GM23248 (cell line): ENCODE measurements at regions not wholly inside any gene's neighbourhood (a gene's known extent, or its start where the extent isn't known, plus 50 kb on each side); places are given as distances from the start of the nearest gene placed in this dataset.

Source experiments
- EZH2 ChIP-seq: fragments of 200-600 bp; sonication (generic); IDR thresholded peaks from 2 replicates; pipeline ENCODE4 v1.6.1; 2018; ENCODE audit warnings: antibody characterized with exemption, mild to moderate bottlenecking; ENCODE audit not compliant: insufficient read depth, poor library complexity, severe bottlenecking
- EZH2phosphoT487 ChIP-seq: fragments of 200-600 bp; sonication (generic); IDR thresholded peaks from 2 replicates; pipeline ENCODE4 v1.6.1; 2018; ENCODE audit warnings: antibody characterized with exemption, moderate library complexity, mild to moderate bottlenecking, low read depth; ENCODE audit not compliant: insufficient read depth

- TF ChIP-seq EZH2 (no peak), EZH2phosphoT487 (no peak)
Observed at GRCh38 chr1:110288111-110288510, 51.1 kb upstream of the RBM15 start.
